Renal cortex interstitium (tissue), 11 donors: ENCODE measurements at regions not wholly inside any gene's neighbourhood (a gene's known extent, or its start where the extent isn't known, plus 50 kb on each side); places are given as distances from the start of the nearest gene placed in this dataset.
A peak's percentile ranks its signal among the peaks of the same experiment; 100 is the strongest.

Experiments used
- DNase-seq, 11 donors: peaks; one replicate each; pipeline ENCODE4 v3.0.0-alpha.2; 2013; ENCODE audit warnings: low read depth in 9 of 11, low spot score in 4 of 11; ENCODE audit errors: extremely low read depth in 1 of 11

- no peak for DNase-seq
These were observed 435.6 kb downstream of the CCSER2 start for GRCh38 chr10:84763965-84764364.

- no peak for DNase-seq
These were observed 436.7 kb downstream of the CCSER2 start for GRCh38 chr10:84765086-84765485.

GRCh38 chr10:84765656-84766055 is 437.3 kb downstream of the CCSER2 start:
- DNase-seq = no peak

DNA sequence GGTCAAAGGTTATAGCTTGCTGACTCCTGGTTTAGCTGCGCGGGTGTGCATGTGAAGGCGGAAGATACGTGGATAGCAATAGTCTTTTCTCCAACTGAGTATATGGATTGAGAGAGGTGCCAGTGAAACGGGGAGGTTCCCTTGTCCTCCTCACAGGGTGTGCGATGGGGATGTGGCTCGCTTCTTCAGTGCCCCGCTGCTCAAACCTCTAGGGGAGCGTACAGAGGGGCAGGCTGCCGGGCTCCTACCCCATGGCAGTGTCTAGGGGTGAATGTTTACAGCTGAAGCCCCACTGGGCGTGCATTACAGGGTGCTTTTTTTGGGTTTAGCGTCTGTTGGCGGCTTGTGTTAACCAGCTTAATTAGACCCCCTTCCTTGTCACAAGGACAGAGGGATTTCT is 438.5 kb downstream of the CCSER2 start:
- no peak for DNase-seq

DNA sequence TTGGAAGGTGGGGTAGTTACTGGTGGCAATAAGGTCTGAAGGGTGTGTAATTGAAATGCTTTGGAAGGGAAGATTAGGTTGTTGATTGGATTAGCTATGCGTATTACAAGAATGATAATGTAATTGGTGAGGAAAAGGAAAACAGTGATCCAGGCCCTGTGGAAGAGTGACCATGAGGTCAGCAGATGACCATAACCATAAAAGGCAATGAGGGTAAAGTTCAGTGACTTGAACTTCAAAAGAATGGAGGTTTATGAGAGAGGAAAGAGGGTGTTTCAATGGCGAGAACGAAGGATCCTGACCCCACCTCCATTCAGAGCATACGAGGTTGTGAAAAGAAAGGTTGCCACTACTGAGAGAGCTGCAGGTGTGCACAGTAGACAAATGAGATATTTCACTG is 439.7 kb downstream of the CCSER2 start:
- DNase-seq = no peak

DNA sequence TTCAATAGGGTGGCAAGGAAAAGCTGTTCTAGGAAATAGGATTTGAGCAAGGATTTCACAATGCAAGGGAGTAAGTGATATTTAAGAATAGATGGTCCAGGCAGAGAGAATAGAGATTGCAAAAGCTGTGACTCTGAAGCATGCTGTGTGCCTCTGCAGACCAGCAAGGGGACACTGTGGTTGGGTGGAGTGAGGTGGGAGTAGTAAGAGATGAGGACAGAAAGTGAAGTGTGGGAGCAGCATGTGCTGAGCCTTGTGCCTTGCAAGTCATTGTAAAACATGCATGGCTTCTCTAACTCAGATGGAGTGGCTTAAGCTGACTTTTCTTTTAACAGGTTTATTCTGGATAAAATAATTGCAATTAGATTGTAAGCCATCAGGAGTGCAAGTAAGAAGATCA is 442.4 kb downstream of the CCSER2 start:
- no peak for DNase-seq

DNA sequence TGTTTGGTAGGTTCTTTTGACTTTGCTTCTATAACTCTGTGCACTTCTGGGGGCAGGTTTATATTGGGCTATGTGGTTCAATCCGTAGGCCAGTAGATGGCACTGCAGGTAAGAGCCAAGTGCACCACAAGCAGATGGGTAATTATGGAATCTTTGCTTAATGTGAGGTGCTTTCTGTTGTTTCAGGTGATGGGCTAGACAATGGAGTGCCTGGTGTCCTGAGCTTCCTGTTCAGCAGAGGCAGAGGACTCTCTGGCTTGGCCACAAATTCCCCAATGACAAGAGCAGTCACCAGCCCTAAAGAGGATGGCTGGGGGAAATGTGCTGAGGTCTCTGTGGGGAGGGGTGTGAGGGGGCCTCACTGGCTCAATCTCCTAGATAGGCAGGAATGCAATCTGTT is 455.0 kb downstream of the CCSER2 start:
- DNase-seq = peak in 9 of 11 donors; percentile 3 to 33 (median 21)

DNA sequence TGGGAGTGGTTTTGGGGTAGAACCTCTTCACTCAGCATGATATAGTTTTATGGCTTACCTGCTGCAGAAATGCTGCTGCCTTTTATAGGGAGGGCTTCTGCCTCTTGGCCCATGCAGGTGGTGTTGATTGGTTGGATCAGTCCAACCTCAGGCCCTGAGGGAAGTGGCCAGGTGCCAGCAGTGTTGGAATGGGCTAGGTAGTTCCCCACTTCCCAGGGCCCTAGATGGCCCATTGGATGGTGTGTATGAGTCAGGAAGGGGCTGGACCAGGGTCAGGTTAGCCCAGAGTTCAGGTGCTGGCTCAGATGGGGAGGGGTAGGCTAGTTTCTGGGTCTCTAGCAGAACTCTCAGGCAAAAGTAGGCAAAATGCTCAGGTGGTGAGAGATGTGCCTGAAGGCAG is 455.5 kb downstream of the CCSER2 start:
- DNase-seq = no peak

DNA sequence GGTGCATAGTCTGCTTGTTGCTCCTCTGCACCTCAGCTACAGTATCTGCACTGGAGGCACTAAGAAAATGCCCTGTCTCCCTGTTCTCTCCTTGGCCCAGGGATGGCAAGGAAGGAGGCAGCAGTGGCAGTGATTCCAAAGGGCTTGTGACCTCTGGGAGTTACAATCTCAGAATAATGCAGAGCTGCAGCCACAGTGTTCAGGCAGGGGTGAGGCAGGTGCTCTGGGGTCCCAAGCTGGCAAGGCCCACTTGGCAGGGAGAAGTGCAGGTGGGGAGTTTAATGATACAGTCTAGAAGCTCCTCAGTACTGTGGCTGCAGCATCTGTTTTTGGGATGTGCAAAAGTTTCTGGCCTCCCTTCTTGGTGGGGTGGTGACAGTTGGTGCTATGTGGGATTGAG is 456.4 kb downstream of the CCSER2 start:
- DNase-seq = no peak

- no peak for DNase-seq
These were observed 460.6 kb downstream of the CCSER2 start for GRCh38 chr10:84789026-84789425.

- DNase-seq = no peak
These were observed 469.9 kb downstream of the CCSER2 start for GRCh38 chr10:84798312-84798711.

- DNase-seq = no peak
These were observed 472.8 kb downstream of the CCSER2 start for GRCh38 chr10:84801156-84801555.

GRCh38 chr10:84801916-84802315 is 473.5 kb downstream of the CCSER2 start:
- no peak for DNase-seq

DNA sequence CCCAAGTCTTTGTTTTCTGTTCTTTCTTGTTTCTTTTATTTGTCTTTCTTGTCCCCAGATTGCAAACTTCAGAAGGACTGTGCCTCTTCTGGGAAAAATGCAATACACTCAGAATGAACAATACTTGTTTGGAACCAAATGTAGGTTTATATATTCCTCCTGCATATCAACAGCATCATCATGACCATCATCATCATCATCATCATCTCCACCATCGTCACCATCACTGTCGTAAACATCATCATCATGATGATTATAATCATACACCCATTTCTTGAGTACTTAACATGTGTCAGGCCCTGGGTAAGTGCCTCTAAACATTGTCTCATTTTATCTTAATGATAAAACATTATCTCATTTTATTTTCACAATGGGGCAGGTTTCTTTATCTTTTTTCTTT is 476.8 kb downstream of the CCSER2 start:
- DNase-seq = no peak

- DNase-seq = no peak
These were observed 482.7 kb downstream of the CCSER2 start for GRCh38 chr10:84811113-84811512.

- peak in 1 of 11 donors; percentile 10 for DNase-seq
These were observed 490.6 kb downstream of the CCSER2 start for GRCh38 chr10:84818961-84819360.

GRCh38 chr10:84820120-84820519 is 491.7 kb downstream of the CCSER2 start:
- no peak for DNase-seq

- DNase-seq = no peak
These were observed 492.2 kb downstream of the CCSER2 start for GRCh38 chr10:84820596-84820995.

- peak in 1 of 11 donors; percentile 9 for DNase-seq
These were observed 494.7 kb downstream of the CCSER2 start for GRCh38 chr10:84822931-84823630.

- DNase-seq = no peak
These were observed 496.1 kb downstream of the CCSER2 start for GRCh38 chr10:84824525-84824924.

- DNase-seq = no peak
These were observed 496.9 kb downstream of the CCSER2 start for GRCh38 chr10:84825330-84825729.
